ENCODE measurements at regions not wholly inside any gene's neighbourhood (a gene's known extent, or its start where the extent isn't known, plus 50 kb on each side); places are given as distances from the start of the nearest gene placed in this dataset.

DNA sequence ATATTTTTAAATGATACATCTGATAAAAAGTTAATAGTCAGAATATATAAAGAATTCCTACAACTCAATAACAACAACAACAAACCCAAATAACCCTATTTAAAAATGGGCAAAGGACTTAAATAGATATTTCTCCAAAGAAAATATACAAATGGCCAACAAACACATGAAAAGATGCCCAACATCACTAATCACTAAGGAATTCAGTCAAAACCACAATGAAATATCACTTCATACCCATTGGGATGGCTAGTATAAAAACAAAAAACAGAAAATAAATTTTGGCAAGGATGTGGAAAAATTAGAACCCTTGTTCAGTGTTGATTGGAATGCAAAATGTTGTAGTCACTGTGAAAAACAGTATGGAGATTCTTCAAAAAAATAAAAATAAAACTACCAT, 184.8 kb upstream of the RAB4A start:
- Histone ChIP-seq H3K4me1 (peaks cover 0 to 75% (median 33%) of the 10 kb centered on the region in 4 donors), H3K4me3 (no peak overlapping the region), H3K27me3 (no peaks in the 10 kb centered on the region), H3K27ac (peak overlapping the region; percentile 74 to 78), H3K36me3 (no peaks in the 10 kb centered on the region), H3K9me3 (peaks cover 0 to 23% (median 0%) of the 10 kb centered on the region in 3 donors)
- TF ChIP-seq, protein P1, sequence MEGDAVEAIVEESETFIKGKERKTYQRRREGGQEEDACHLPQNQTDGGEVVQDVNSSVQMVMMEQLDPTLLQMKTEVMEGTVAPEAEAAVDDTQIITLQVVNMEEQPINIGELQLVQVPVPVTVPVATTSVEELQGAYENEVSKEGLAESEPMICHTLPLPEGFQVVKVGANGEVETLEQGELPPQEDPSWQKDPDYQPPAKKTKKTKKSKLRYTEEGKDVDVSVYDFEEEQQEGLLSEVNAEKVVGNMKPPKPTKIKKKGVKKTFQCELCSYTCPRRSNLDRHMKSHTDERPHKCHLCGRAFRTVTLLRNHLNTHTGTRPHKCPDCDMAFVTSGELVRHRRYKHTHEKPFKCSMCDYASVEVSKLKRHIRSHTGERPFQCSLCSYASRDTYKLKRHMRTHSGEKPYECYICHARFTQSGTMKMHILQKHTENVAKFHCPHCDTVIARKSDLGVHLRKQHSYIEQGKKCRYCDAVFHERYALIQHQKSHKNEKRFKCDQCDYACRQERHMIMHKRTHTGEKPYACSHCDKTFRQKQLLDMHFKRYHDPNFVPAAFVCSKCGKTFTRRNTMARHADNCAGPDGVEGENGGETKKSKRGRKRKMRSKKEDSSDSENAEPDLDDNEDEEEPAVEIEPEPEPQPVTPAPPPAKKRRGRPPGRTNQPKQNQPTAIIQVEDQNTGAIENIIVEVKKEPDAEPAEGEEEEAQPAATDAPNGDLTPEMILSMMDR (IDR thresholded peaks at IDR 0.05), result no peak
- intact Hi-C loops (cut with DNase I; ENCODE audit: low total_unique reads), result no loop called here
- DNase-seq, result no peak

DNA sequence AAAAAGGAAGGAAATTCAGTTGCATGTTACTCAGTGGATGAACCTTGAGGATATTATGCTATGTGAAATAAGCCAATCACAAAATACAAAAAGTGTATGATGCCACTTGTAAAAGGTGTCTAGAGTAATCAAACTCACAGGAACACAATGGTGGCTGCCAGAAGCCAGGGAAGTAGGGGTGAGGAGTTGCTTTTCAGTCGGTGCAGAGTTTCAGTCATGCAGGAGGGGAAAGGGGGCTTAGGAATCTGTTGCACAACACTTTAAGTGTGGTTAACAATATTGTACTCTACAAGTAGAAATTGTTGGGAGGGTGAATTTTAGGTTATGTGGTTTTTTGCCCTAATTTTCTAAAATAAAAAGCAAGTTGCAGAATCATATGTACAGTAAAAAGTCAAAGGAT, 184.2 kb upstream of the RAB4A start:
- no peaks in the 10 kb centered on the region for H3K36me3 ChIP-seq
- DNase-seq, result no peak
- H3K9me3 ChIP-seq, result peaks cover 0 to 22% (median 0%) of the 10 kb centered on the region in 3 donors
- TF ChIP-seq, protein P1 (IDR thresholded peaks at IDR 0.05), result no peak
- no peak overlapping the region for H3K4me3 ChIP-seq
- H3K4me1 ChIP-seq, result peaks cover 0 to 81% (median 39%) of the 10 kb centered on the region in 4 donors
- H3K27me3 ChIP-seq, result no peaks in the 10 kb centered on the region
- peak overlapping the region; percentile 74 to 78 for H3K27ac ChIP-seq
- intact Hi-C loops (cut with DNase I; ENCODE audit: low total_unique reads), result no loop called here

DNA sequence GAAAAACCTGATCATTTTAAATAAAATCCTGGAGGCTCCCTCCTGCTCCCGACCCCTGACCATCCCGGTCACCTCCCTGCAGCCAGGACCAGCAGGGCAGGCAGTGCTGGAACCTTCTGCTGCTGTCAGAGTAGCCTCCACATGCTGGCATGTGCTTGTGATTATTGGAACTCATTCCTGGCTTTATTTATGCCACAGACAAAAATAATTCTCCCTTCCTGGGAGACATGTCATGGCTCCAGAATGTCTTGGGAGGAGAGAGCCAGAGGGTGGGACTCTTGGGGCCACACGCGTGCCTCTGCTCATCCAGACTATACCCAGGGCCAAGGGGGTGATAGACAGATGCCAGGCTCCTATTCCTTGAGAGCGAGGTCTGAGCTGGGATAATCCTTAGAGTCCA, 183.6 kb upstream of the RAB4A start:
- Histone ChIP-seq H3K27ac (peak overlapping the region; percentile 74 to 78), H3K36me3 (no peaks in the 10 kb centered on the region), H3K4me3 (no peak overlapping the region), H3K27me3 (no peaks in the 10 kb centered on the region), H3K4me1 (peaks cover 0 to 88% (median 45%) of the 10 kb centered on the region in 4 donors), H3K9me3 (peaks cover 0 to 16% (median 0%) of the 10 kb centered on the region in 3 donors)
- peak; percentile 53 to 80 for DNase-seq
- TF ChIP-seq, protein P1 (IDR thresholded peaks at IDR 0.05), result no peak
- intact Hi-C loops (cut with DNase I; ENCODE audit: low total_unique reads), result no loop called here

DNA sequence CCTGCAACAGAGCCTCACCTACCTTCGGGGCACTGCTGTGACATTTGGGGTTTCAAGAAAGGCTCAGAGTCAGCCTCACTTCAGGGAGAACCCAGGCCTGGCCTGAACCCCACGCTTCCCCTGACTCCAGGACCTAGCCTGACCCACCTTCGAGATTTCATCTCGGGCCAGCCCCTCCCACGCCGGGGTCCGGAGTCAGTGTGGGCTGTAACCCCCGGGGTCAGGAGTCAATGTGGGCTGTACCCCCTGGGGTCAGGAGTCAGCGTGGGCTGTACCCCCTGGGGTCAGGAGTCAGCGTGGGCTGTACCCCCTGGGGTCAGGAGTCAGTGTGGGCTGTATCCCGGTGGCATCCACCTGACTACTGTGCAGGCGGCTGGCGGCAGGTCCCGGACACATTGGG, 183.0 kb upstream of the RAB4A start:
- TF ChIP-seq, protein P1 (IDR thresholded peaks at IDR 0.05), result no peak

DNA sequence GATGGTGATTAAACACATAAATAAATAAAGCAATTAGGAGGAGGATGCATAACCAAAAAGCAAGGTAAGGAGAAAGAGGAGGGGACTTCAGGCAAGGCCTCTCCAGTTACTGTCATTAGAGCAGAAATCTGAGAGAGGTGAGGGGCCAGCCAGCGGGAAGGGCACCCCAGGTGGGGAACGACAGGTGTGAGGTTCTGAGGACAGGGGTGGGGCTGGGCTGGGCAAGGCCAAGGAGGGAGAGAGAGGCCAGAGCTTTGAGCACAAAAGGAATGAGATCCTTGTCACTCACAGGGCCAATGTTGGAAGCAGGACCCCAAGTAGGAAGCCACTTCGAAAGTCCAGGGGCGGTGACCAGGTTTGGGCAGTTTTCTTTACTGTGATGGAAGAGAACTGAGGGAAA, 182.2 kb upstream of the RAB4A start:
- H3K27ac ChIP-seq, result peak overlapping the region; percentile 74 to 78
- H3K27me3 ChIP-seq, result no peaks in the 10 kb centered on the region
- H3K36me3 ChIP-seq, result no peaks in the 10 kb centered on the region
- H3K4me1 ChIP-seq, result peaks cover 0 to 98% (median 54%) of the 10 kb centered on the region in 4 donors
- TF ChIP-seq, protein P1 (IDR thresholded peaks at IDR 0.05), result no peak
- no peak for DNase-seq
- H3K9me3 ChIP-seq, result peaks cover 0 to 2% (median 0%) of the 10 kb centered on the region in 3 donors
- no peak overlapping the region for H3K4me3 ChIP-seq
- intact Hi-C loops (cut with DNase I; ENCODE audit: low total_unique reads), result no loop called here

More for the DNA sequence above, 183.0 kb upstream of the RAB4A start:
- no peaks in the 10 kb centered on the region for H3K27me3 ChIP-seq
- DNase-seq, result no peak
- peak overlapping the region; percentile 74 to 78 for H3K27ac ChIP-seq
- peaks cover 0 to 10% (median 0%) of the 10 kb centered on the region in 3 donors for H3K9me3 ChIP-seq
- intact Hi-C loops (cut with DNase I; ENCODE audit: low total_unique reads), result no loop called here
- H3K4me1 ChIP-seq, result peaks cover 0 to 93% (median 49%) of the 10 kb centered on the region in 4 donors
- H3K4me3 ChIP-seq, result no peak overlapping the region
- H3K36me3 ChIP-seq, result no peaks in the 10 kb centered on the region

Data from tibial artery (tissue), 4 donors.